ENCODE measurements at regions not wholly inside any gene's neighbourhood (a gene's known extent, or its start where the extent isn't known, plus 50 kb on each side); places are given as distances from the start of the nearest gene placed in this dataset.

DNA sequence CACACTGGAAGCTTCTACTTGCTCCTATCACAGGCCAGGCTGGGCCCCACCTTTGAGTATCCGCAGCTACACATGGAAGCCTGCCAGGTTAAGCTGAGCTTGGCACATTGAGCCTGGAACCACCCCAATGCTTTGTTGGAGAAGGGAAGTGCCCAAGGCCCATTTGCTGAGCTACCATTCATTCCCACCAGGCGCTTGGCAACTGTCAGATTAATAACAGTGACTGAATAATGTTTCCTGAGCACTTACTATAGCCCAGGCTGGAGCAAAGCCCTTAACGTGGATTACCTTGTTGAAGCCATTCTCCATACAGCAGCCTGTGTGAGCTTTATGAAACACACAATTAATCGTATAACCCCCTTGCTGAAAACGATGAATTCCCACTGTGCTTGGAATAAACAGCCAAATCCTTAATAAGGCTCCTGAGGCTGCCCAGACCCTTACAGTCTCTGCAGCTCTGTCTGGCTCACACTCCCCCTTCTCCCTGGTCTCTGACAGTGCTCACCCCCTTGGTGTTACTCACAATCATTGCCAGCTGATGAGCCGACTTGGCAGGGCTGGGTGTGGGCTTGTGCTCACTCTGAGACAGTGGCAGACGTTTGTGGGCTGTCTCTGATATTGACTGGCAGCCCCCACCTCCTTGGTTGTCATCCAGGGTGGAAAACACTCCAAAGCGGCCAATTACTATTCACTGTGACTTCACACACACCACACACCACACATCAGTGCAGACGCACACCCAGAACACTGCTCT is 357.1 kb downstream of the MAFB start:
- H3K4me1 ChIP-seq (ENCODE audit: control insufficient read depth, low read length) = no peaks in the 10 kb centered on the region
- H3K27me3 ChIP-seq (ENCODE audit: control insufficient read depth, low read length) = no peaks in the 10 kb centered on the region; the same call in 1 of the 2 replicates
- H3K4me2 ChIP-seq (ENCODE audit: low read length) = no peak overlapping the region
- H4K20me1 ChIP-seq (ENCODE audit: control insufficient read depth, insufficient read depth, low read depth, low read length) = no peaks in the 10 kb centered on the region
- TF ChIP-seq, protein P1, sequence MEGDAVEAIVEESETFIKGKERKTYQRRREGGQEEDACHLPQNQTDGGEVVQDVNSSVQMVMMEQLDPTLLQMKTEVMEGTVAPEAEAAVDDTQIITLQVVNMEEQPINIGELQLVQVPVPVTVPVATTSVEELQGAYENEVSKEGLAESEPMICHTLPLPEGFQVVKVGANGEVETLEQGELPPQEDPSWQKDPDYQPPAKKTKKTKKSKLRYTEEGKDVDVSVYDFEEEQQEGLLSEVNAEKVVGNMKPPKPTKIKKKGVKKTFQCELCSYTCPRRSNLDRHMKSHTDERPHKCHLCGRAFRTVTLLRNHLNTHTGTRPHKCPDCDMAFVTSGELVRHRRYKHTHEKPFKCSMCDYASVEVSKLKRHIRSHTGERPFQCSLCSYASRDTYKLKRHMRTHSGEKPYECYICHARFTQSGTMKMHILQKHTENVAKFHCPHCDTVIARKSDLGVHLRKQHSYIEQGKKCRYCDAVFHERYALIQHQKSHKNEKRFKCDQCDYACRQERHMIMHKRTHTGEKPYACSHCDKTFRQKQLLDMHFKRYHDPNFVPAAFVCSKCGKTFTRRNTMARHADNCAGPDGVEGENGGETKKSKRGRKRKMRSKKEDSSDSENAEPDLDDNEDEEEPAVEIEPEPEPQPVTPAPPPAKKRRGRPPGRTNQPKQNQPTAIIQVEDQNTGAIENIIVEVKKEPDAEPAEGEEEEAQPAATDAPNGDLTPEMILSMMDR (IDR thresholded peaks at IDR 0.05; ENCODE audit: low read depth, low read length, poor library complexity, severe bottlenecking) = no peak
- no peak for TF ChIP-seq EZH2phosphoT487 (IDR thresholded peaks at IDR 0.05; ENCODE audit: borderline replicate concordance, low read length)
- no peaks in the 10 kb centered on the region for H3K36me3 ChIP-seq (ENCODE audit: control insufficient read depth, low read length)
- H3K27ac ChIP-seq (ENCODE audit: low read depth, low read length) = no peak overlapping the region
- H3K9me2 ChIP-seq (replicated peaks; ENCODE audit: control insufficient read depth, low read length) = no peaks in the 10 kb centered on the region
- H3F3A ChIP-seq (ENCODE audit: control insufficient read depth, insufficient read depth) = no peaks in the 10 kb centered on the region
- H3K4me3 ChIP-seq (ENCODE audit: low read length) = no peak overlapping the region
- H3K9me3 ChIP-seq (ENCODE audit: control insufficient read depth, insufficient read depth, low read length) = no peaks in the 10 kb centered on the region
- H3K79me2 ChIP-seq (ENCODE audit: control insufficient read depth, low read length) = no peaks in the 10 kb centered on the region

DNA sequence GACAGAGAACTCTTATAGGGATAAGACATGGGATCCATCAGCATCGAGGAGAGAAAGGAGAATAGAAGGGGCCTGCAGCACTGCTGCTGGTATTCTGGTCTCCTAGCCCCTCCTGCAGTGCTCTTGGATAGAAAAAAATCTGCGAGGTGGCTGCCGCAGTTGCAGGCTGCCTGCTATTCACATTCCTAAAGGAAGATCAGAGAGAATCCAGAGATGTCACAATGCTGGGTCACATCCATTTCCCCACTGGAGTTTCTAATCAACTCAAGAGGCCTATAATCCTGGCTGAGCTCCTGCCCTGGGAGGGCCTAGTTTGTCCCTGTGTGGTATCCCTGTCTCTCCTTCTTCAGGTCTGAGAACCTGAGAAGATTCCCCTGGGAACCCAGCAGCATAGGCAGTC is 357.8 kb downstream of the MAFB start:
- Histone ChIP-seq H3K9me3 (ENCODE audit: control insufficient read depth, insufficient read depth, low read length) (no peaks in the 10 kb centered on the region), H3F3A (ENCODE audit: control insufficient read depth, insufficient read depth) (no peaks in the 10 kb centered on the region), H3K4me2 (ENCODE audit: low read length) (no peak overlapping the region)

DNA sequence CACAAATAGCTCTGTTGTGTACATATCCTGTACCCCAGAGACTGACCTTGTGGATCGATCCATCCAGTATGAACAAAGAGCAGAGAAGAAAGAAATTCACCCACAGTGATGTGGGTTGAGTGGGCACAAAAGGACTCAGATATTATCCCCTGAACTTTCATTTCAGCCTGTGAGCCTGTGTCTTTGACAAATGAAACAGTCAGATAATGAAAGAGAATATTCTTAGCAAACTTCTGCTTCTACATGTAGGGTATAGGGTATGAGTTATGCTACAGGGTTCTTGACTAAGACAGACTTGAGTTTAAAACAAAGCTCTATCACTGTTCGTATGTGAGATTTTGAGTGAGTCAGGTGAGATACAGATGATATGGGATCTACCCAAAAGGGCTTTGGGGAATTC is 359.7 kb downstream of the MAFB start:
- no peaks in the 10 kb centered on the region for H3F3A ChIP-seq (ENCODE audit: control insufficient read depth, insufficient read depth)
- no peaks in the 10 kb centered on the region for H3K9me3 ChIP-seq (ENCODE audit: control insufficient read depth, insufficient read depth, low read length)
- no peaks in the 10 kb centered on the region for H3K36me3 ChIP-seq (ENCODE audit: control insufficient read depth, low read length)
- no peaks in the 10 kb centered on the region for H4K20me1 ChIP-seq (ENCODE audit: control insufficient read depth, insufficient read depth, low read depth, low read length)
- no peak overlapping the region for H3K4me2 ChIP-seq (ENCODE audit: low read length)
- TF ChIP-seq, protein P1 (IDR thresholded peaks at IDR 0.05; ENCODE audit: low read depth, low read length, poor library complexity, severe bottlenecking) = no peak
- TF ChIP-seq EZH2phosphoT487 (IDR thresholded peaks at IDR 0.05; ENCODE audit: borderline replicate concordance, low read length) = no peak
- no peaks in the 10 kb centered on the region; the same call in 1 of the 2 replicates for H3K27me3 ChIP-seq (ENCODE audit: control insufficient read depth, low read length)
- no peaks in the 10 kb centered on the region for H3K4me1 ChIP-seq (ENCODE audit: control insufficient read depth, low read length)
- H3K27ac ChIP-seq (ENCODE audit: low read depth, low read length) = no peak overlapping the region
- H3K4me3 ChIP-seq (ENCODE audit: low read length) = no peak overlapping the region
- no peaks in the 10 kb centered on the region for H3K9me2 ChIP-seq (replicated peaks; ENCODE audit: control insufficient read depth, low read length)
- H3K79me2 ChIP-seq (ENCODE audit: control insufficient read depth, low read length) = no peaks in the 10 kb centered on the region

More for the DNA sequence above, 357.8 kb downstream of the MAFB start:
- no peaks in the 10 kb centered on the region for H3K79me2 ChIP-seq (ENCODE audit: control insufficient read depth, low read length)
- no peaks in the 10 kb centered on the region; the same call in 1 of the 2 replicates for H3K27me3 ChIP-seq (ENCODE audit: control insufficient read depth, low read length)
- no peak overlapping the region for H3K4me3 ChIP-seq (ENCODE audit: low read length)
- no peaks in the 10 kb centered on the region for H3K36me3 ChIP-seq (ENCODE audit: control insufficient read depth, low read length)
- no peak overlapping the region for H3K27ac ChIP-seq (ENCODE audit: low read depth, low read length)
- H3K4me1 ChIP-seq (ENCODE audit: control insufficient read depth, low read length) = no peaks in the 10 kb centered on the region
- TF ChIP-seq, protein P1 (IDR thresholded peaks at IDR 0.05; ENCODE audit: low read depth, low read length, poor library complexity, severe bottlenecking) = no peak
- no peaks in the 10 kb centered on the region for H3K9me2 ChIP-seq (replicated peaks; ENCODE audit: control insufficient read depth, low read length)
- no peaks in the 10 kb centered on the region for H4K20me1 ChIP-seq (ENCODE audit: control insufficient read depth, insufficient read depth, low read depth, low read length)

Measured in DOHH2 (cell line).